ENCODE measurements at regions not wholly inside any gene's neighbourhood (a gene's known extent, or its start where the extent isn't known, plus 50 kb on each side); places are given as distances from the start of the nearest gene placed in this dataset.

DNA sequence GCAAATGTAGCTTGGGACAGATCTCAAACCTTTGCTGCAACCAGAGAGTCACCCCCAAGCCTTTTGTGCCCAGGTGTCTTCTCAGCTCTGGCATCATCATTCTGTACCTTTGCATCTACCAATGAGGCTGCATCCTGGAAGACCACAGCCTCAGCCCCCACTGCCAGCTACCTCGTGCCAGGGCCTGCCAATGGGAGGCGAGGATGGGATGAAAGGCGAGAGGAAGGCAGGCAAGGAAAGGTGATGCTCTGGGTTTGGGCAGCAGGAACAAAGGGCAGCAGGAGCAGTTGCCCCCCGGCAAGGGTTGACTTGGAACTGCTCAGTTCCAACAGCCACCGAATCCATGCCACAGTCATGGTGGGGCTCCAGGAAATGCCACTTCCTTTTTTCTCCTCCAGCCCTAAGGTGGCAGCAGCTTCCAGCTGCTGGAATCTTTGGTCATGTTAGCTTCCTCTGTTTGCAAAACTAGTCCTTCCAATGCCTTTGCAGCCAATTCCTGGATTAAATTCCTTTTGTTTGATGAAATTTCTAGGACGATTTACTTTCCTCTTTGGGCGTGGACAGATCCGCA is 651.6 kb downstream of the NPHP4 start:
- TF ChIP-seq, protein P1, sequence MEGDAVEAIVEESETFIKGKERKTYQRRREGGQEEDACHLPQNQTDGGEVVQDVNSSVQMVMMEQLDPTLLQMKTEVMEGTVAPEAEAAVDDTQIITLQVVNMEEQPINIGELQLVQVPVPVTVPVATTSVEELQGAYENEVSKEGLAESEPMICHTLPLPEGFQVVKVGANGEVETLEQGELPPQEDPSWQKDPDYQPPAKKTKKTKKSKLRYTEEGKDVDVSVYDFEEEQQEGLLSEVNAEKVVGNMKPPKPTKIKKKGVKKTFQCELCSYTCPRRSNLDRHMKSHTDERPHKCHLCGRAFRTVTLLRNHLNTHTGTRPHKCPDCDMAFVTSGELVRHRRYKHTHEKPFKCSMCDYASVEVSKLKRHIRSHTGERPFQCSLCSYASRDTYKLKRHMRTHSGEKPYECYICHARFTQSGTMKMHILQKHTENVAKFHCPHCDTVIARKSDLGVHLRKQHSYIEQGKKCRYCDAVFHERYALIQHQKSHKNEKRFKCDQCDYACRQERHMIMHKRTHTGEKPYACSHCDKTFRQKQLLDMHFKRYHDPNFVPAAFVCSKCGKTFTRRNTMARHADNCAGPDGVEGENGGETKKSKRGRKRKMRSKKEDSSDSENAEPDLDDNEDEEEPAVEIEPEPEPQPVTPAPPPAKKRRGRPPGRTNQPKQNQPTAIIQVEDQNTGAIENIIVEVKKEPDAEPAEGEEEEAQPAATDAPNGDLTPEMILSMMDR (IDR thresholded peaks at IDR 0.05; ENCODE audit: borderline replicate concordance, extremely low read depth, low read length, poor library complexity, severe bottlenecking): peak; percentile 6
- no peak for TF ChIP-seq EZH2 (IDR thresholded peaks at IDR 0.05; ENCODE audit: borderline replicate concordance, low read depth, low read length, severe bottlenecking)
